Stimulated activated CD8-positive, alpha-beta memory T cell treated with anti-CD3 and anti-CD28 coated beads, Interleukin-7, amount 100 ng/mL, for 24 hours (primary cell): ENCODE measurements at regions not wholly inside any gene's neighbourhood (a gene's known extent, or its start where the extent isn't known, plus 50 kb on each side); places are given as distances from the start of the nearest gene placed in this dataset.
"Not testable (repeated sequence)": the region's sequence is repeated elsewhere in the genome, so short reads cannot be mapped to it uniquely, and the experiment has no call there.

ENCODE experiments used
- DNase-seq: peaks from one replicate; pipeline ENCODE4 v3.0.0-alpha.2; 2020; ENCODE audit warnings: low read depth

DNA sequence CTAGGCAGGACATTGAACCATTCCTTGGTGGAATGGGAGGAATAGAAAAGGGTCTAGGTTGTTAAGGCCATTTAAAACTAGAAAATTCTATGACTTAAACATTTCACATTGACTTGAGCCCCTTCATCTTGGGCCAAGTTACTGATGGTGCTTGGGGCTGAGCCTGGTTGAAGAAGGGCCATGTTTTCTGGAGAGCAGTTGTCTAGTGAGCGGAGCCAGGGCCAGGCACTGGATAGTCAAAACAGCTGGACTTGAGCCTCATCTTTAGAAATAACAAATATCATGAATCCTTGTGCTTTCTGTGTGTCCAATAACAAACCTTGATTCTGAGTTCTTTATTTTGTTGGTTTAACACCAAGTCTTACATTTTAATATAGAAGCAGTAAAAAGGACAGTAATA lies 134.6 kb upstream of the TCF21 start:
- DNase-seq, result no peak

DNA sequence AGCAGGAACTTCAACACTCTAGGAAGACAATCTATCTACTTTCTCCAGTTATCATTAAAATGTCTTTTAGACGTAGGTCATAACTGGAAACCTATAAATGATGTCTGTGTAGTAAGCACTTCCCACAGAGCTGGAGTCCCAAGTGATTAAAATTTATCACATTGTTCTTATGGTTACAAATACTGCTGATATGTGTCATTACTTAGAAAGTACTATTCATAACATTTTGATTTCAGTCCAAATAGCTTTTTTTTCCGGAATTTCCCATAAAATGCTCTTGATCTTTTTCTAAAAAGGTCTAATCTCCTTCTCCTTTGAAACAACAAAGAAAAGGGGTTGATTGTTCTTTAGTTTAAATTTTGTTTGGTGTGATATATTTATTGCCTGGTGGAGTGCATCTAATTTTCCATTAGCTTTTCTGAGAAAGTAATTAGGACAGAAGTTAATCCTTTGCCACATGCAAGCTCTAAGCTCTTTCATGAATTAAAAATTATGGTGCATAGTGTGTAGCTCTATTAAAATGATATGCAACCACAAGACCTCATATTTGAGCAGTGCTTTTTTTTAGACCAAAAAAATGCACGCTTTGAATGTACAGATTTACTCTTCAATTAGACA lies 132.7 kb upstream of the TCF21 start:
- no peak for DNase-seq

- DNase-seq, result no peak
Measured at GRCh38 chr6:133757335-133757734, 131.6 kb upstream of the TCF21 start.

GRCh38 chr6:133758815-133759335 lies 130.0 kb upstream of the TCF21 start:
- DNase-seq, result no peak

- no peak for DNase-seq
Measured at GRCh38 chr6:133759524-133759923, 129.4 kb upstream of the TCF21 start.

DNA sequence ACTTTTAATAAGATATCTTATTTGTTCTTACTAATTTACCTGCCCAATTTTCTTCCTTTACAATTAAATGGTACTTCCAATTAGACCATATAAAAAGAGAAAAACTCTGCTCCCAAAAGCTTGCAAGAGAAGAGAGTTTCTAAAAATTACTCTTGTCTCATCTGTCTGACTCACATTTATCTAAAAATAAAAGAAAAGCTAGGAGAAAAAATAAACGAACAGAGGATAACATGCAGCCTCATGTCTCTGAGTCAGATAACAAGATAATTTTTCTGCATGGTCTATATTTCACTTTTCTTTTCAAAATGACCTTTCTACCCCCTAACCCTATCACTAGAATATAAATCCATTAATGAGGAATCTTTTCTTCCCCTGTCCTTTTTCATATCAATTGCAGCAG lies 127.2 kb upstream of the TCF21 start:
- DNase-seq, result no peak

- DNase-seq, result no peak
Measured at GRCh38 chr6:133764008-133764753, 124.7 kb upstream of the TCF21 start.

GRCh38 chr6:133764754-133765208 lies 124.1 kb upstream of the TCF21 start:
- DNase-seq, result no peak

- DNase-seq, result no peak
Measured at GRCh38 chr6:133767357-133767970, 121.4 kb upstream of the TCF21 start.

DNA sequence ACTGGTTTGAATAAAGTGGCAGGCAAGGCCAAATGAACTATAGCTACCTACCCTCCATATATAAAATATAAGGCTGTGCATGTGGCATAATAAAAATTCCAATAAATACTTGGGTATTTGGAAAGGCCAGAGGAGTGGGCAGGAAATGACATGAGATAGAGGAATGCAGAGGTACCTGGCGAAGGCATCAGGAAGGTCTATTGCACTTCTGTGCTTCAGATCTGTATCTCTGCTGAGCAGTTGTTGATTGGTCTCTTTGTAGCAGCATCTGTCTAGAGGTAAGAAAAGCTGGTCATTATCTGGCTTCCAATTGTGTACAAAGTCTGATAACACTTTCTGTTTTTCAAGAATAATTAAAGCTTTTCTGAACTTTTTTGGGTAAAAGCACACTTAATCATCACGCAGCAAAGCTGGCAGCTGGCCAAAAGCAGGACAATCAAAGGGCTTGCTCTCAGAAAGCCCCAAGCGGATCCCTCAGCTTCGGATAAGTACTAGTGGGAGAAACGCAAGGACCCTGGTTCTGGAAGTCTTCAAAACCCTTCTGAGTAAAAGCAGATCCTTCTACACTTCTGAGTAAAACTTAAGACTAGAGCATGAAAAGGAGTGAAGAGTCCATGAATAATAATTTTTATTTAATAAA lies 120.1 kb upstream of the TCF21 start:
- DNase-seq, result no peak

DNA sequence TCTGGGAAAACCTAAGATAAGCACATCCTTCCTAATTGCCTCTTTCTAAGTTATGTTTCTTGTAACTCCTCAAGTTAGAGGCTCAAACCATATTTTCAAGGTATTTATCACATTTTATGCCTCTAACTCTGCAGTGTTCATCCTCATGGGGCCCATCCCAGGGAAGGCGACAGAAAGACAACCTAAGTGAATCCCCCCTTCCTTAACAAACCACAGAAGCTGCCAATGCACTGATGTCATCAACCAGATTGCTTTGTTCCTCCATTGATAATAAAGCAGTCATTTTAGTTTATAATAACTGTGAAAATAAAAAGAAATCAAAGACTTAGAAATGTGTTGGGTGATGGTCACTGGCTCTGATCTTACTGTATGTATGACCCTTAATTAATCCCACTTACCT lies 119.5 kb upstream of the TCF21 start:
- no peak for DNase-seq

DNA sequence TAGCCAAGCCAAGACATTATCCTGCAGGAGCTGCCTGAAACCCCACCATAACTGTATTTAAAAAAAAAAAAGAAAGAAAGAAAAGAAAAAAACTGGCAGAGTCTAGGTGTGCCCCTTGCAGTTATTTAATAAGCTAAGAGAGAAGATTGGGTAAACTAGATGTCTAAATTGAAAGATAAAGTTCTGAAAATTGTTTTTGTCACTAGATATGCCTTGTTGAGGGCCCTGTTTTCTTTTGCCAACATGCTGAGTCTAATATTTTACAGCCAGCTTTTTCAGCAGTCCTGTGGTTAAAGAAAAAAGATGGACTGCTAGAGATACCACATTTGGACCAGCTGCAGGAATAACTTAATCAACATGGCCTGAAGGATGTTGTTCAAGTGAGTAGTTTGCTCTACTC lies 116.3 kb upstream of the TCF21 start:
- DNase-seq, result no peak

- DNase-seq, result no peak
Measured at GRCh38 chr6:133773776-133774175, 115.1 kb upstream of the TCF21 start.

- DNase-seq, result no peak
Measured at GRCh38 chr6:133774356-133774755, 114.6 kb upstream of the TCF21 start.

GRCh38 chr6:133778414-133779130 lies 110.3 kb upstream of the TCF21 start:
- no peak for DNase-seq

DNA sequence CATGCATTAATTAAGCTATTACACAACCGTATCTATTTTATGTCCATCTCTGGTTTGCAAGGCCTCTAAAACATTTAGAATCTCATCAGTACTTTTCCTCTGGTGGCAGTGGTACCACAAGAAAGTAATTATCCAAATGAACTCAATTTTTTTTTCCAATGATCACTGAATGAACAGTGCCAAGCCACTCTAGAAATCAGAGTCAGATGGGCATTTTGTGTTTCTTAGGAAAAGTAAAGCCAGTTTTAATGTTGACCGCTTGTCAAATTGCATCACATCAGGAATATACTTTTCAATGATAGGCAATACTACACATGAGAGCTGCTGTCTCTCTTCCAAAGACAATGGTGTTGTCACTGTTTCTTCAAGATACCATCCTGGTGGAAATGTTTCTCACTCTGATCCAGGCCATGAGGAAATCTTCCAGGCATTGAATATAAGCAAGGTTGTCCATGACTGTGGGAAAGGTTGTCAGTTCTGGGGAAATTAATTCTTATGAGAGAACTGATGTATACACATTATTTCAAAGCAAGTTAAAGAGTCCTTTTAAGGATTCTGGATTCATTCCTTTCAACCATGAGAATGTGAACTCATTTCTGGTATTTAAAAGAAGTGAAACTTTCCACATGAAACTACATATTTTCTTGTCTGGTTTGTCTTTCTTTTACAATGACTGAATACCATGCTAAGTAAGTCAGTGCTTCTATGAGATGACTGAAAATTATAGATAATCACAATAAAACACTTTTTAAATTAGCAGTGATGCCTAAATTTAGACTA lies 108.8 kb upstream of the TCF21 start:
- no peak for DNase-seq

DNA sequence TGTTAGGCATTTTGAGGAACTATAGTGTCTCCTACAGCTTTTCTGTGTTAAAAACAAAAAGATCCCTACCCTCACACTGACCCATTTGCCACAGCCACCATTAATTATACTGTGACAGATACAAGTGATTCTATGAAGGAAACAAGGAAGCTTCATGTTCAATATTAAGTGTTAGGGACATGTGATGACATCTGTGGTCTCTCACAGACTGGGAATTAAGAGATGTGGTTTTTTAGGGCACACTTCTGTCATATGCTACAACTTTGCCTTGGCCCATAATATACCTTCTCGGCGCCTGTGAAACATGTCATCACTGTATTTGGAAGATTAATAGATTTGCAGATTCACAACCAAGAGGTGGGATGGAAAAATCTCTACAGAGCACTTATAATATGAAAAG lies 102.9 kb upstream of the TCF21 start:
- DNase-seq, result no peak

- DNase-seq, result no peak
Measured at GRCh38 chr6:133787122-133787521, 101.8 kb upstream of the TCF21 start.

DNA sequence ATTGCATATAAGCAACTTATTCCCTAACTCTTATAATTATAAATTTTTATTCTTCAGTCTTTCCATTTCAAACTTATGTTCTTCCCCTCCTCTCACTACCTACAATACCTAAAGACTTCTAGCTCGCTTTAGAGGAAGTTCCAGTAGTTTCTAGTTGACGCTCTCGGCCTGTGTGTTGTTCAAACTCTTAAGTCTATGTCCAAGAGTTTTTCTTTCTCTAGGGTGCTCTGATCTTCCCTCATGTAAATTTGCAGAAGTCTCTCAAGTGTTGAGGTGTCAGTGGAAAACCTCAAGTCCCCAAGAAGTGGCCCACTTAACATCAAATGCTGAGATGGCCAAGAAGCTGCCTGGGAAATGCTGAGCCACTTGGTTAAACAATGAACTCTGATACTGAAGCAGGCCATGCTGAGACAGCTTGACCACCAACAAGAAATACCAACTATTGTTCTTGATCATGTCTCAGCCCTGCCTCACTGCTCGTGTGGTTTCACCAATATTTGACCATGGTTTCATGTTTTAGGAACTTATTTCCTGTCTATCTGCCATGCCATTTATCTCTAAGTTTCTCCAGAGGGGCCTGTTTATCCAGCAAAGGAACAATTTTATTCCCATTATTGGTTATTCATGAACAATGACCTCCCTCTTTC lies 100.9 kb upstream of the TCF21 start:
- DNase-seq, result no peak

DNA sequence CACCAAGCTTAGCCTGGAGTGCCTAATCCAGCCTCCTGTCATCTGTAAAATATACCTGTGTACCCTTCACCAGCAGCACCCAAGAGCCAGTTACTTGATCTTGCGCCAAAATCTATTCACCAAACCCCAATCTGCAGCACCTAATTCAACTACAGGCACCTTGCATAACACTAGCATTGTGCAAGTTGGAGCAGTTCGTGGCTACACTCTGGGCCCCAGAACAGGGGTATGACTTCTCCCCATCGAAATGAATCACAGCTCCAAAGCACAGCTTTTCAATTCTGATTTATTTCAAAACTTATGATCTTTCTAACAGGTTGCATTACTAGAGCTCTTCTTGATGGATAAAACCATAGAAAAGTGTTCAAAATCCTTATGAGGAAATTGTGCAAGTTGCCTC lies 100.4 kb upstream of the TCF21 start:
- DNase-seq, result no peak

DNA sequence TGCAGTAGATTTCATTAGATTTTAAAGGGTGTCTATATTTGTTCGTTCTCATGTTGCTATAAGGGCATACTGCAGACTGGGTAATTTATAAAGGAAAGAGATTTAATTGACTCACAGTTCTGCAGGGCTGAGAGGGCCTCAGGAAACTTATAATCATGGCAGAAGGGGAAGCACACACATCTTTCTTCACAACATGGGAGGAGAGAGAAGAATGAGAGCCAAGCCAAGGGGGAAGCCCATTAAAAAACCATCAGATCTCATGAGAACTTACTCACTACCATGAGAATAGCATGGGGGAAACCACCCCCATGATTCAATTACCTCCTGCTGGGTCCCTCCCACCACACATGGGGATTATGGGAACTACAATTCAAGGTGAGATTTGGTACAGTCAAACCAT lies 99.5 kb upstream of the TCF21 start:
- not testable (repeated sequence) for DNase-seq
